ENCODE measurements at regions not wholly inside any gene's neighbourhood (a gene's known extent, or its start where the extent isn't known, plus 50 kb on each side); places are given as distances from the start of the nearest gene placed in this dataset.
"Not testable (repeated sequence)": the region's sequence is repeated elsewhere in the genome, so short reads cannot be mapped to it uniquely, and the experiment has no call there.

DNA sequence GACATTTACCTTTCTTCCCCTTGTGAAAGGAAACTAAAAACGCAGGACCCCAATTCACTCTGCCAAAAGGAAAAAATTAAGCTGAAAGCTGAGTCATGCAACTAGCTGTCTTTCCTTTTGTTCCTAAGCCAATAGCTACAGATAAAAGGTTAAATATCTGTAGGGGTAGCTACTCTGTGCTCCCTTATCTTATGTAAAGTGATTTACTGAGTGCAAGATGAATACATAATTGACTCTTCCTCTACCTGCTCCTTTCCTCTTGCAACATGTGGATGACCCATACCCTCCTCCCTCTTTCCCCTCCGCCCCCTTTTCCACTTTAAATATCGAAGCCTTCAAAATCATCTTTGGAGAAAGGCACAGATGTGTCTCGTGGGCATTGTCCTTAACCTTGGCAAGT lies 68.0 kb upstream of the ZNF157 start:
- H3K36me3 ChIP-seq (ENCODE audit: insufficient read depth, low read length) = no peaks in the 10 kb centered on the region
- H3K4me2 ChIP-seq (ENCODE audit: insufficient read depth, low read length) = no peak overlapping the region
- H3K4me1 ChIP-seq (ENCODE audit: insufficient read depth, low read length) = no peaks in the 10 kb centered on the region
- no peak overlapping the region for H3K27ac ChIP-seq (ENCODE audit: low read length)
- no peaks in the 10 kb centered on the region for H3K79me2 ChIP-seq (ENCODE audit: insufficient read depth, low read length)
- no peak for DNase-seq
- H3K4me3 ChIP-seq (ENCODE audit: low read depth in 1 of 2, low read length in 2 of 2) = no peak overlapping the region
- H3K9ac ChIP-seq (ENCODE audit: low read depth, low read length) = no peak overlapping the region
- no peaks in the 10 kb centered on the region for H3K27me3 ChIP-seq (ENCODE audit: insufficient read depth, low read length, poor library complexity)
- TF ChIP-seq EZH2 (IDR thresholded peaks at IDR 0.05; ENCODE audit: borderline replicate concordance, low read depth, low read length, severe bottlenecking) = no peak
- TF ChIP-seq, protein P1, sequence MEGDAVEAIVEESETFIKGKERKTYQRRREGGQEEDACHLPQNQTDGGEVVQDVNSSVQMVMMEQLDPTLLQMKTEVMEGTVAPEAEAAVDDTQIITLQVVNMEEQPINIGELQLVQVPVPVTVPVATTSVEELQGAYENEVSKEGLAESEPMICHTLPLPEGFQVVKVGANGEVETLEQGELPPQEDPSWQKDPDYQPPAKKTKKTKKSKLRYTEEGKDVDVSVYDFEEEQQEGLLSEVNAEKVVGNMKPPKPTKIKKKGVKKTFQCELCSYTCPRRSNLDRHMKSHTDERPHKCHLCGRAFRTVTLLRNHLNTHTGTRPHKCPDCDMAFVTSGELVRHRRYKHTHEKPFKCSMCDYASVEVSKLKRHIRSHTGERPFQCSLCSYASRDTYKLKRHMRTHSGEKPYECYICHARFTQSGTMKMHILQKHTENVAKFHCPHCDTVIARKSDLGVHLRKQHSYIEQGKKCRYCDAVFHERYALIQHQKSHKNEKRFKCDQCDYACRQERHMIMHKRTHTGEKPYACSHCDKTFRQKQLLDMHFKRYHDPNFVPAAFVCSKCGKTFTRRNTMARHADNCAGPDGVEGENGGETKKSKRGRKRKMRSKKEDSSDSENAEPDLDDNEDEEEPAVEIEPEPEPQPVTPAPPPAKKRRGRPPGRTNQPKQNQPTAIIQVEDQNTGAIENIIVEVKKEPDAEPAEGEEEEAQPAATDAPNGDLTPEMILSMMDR (IDR thresholded peaks at IDR 0.05; ENCODE audit: borderline replicate concordance, extremely low read depth, low read length, poor library complexity, severe bottlenecking) = no peak
- H4K20me1 ChIP-seq (ENCODE audit: insufficient read depth, low read length) = no peaks in the 10 kb centered on the region
- no peak overlapping the region for H2AFZ ChIP-seq (ENCODE audit: low read depth, low read length)
- no peak for ATAC-seq (ENCODE audit: insufficient read depth, low read depth)
- no peaks in the 10 kb centered on the region for H3K9me3 ChIP-seq (ENCODE audit: insufficient read depth, low read length, severe bottlenecking)

- H3K79me2 ChIP-seq (ENCODE audit: insufficient read depth, low read length); H3K4me1 ChIP-seq (ENCODE audit: insufficient read depth, low read length); H3K27me3 ChIP-seq (ENCODE audit: insufficient read depth, low read length, poor library complexity); H3K9me3 ChIP-seq (ENCODE audit: insufficient read depth, low read length, severe bottlenecking); H3K4me3 ChIP-seq (ENCODE audit: low read depth in 1 of 2, low read length in 2 of 2); H3K36me3 ChIP-seq (ENCODE audit: insufficient read depth, low read length); H4K20me1 ChIP-seq (ENCODE audit: insufficient read depth, low read length); ATAC-seq (ENCODE audit: insufficient read depth, low read depth); H3K4me2 ChIP-seq (ENCODE audit: insufficient read depth, low read length); H3K9ac ChIP-seq (ENCODE audit: low read depth, low read length); H2AFZ ChIP-seq (ENCODE audit: low read depth, low read length); H3K27ac ChIP-seq (ENCODE audit: low read length); DNase-seq: not testable (repeated sequence)
Measured at GRCh38 chrX:47306471-47307023, 63.8 kb upstream of the ZNF157 start.

DNA sequence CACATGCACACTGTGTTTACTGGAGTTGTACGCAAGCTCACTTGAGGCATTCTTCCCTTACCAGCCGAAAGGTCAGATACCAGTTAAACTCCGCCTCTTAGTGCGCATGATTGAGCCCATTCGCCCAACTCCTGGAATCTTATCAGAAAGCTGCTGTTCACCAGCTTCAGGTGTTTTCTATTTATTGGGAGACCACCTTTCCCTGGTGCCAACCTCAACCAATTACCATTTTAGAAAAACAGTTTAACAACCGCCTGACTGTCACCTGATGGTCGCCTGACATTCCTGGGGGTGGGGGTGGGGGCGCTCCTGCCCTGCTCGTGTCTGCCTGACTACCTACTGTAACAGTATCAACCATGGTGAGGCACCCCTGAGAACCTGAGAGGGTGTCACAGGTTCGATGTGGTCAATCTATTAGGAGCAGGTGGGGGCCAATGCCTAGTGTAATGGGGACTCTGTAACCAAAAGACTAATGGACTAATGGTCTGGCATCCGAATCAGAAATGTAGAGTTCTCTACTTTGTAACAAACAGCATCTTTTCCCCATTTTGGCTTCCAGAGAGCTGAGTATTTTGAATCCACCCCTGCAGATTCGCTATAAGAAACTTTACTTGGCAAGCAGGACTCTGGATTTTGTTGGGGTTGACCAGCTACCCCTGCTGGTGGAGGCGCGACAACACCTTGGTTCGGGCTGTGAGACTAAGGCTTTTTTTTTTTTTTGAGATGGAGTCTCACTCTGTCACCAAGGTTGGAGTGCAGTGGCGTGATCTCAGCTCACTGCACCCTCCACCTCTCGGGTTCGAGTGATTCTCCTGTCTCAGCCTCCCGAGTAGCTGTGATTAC lies 58.2 kb upstream of the ZNF157 start:
- Histone ChIP-seq H3K4me1 (ENCODE audit: insufficient read depth, low read length) (no peaks in the 10 kb centered on the region), H3K27ac (ENCODE audit: low read length) (no peak overlapping the region), H3K27me3 (ENCODE audit: insufficient read depth, low read length, poor library complexity) (no peaks in the 10 kb centered on the region), H3K9ac (ENCODE audit: low read depth, low read length) (no peak overlapping the region), H2AFZ (ENCODE audit: low read depth, low read length) (no peak overlapping the region), H3K9me3 (ENCODE audit: insufficient read depth, low read length, severe bottlenecking) (no peaks in the 10 kb centered on the region), H3K36me3 (ENCODE audit: insufficient read depth, low read length) (no peaks in the 10 kb centered on the region), H3K4me3 (ENCODE audit: low read depth in 1 of 2, low read length in 2 of 2) (no peak overlapping the region), H3K4me2 (ENCODE audit: insufficient read depth, low read length) (no peak overlapping the region), H4K20me1 (ENCODE audit: insufficient read depth, low read length) (no peaks in the 10 kb centered on the region), H3K79me2 (ENCODE audit: insufficient read depth, low read length) (no peaks in the 10 kb centered on the region)
- ATAC-seq (ENCODE audit: insufficient read depth, low read depth) = no peak
- DNase-seq = peak; percentile 4
- TF ChIP-seq, protein P1 (IDR thresholded peaks at IDR 0.05; ENCODE audit: borderline replicate concordance, extremely low read depth, low read length, poor library complexity, severe bottlenecking) = peak; percentile 28
- no peak for TF ChIP-seq EZH2 (IDR thresholded peaks at IDR 0.05; ENCODE audit: borderline replicate concordance, low read depth, low read length, severe bottlenecking)

DNA sequence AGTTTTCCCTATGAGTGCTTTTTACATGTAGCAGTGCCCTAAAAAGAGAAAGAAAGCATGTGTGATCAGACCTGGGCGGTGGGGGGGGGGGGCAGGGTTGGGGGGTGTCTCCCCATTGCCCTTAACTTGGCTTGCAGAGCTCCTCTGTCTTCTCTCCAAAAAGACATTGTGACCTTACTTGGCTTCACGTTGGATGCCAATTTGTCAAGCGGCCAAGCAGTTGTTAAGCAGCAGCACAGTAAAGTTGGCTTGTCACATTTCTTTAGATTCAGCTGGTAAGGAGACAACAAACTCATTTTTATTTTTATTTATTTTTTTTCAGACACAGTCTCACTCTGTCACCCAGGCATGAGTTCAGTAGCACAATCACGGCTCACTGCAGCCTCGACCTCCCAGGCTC lies 57.3 kb upstream of the ZNF157 start:
- H3K36me3 ChIP-seq (ENCODE audit: insufficient read depth, low read length) = no peaks in the 10 kb centered on the region
- no peak overlapping the region for H3K27ac ChIP-seq (ENCODE audit: low read length)
- TF ChIP-seq, protein P1 (IDR thresholded peaks at IDR 0.05; ENCODE audit: borderline replicate concordance, extremely low read depth, low read length, poor library complexity, severe bottlenecking) = no peak
- no peak for TF ChIP-seq EZH2 (IDR thresholded peaks at IDR 0.05; ENCODE audit: borderline replicate concordance, low read depth, low read length, severe bottlenecking)
- no peaks in the 10 kb centered on the region for H3K79me2 ChIP-seq (ENCODE audit: insufficient read depth, low read length)
- H3K27me3 ChIP-seq (ENCODE audit: insufficient read depth, low read length, poor library complexity) = no peaks in the 10 kb centered on the region
- no peaks in the 10 kb centered on the region for H3K4me1 ChIP-seq (ENCODE audit: insufficient read depth, low read length)
- no peak overlapping the region for H2AFZ ChIP-seq (ENCODE audit: low read depth, low read length)
- DNase-seq (no peak), ATAC-seq (ENCODE audit: insufficient read depth, low read depth) (no peak)
- H3K4me2 ChIP-seq (ENCODE audit: insufficient read depth, low read length) = no peak overlapping the region
- H3K9me3 ChIP-seq (ENCODE audit: insufficient read depth, low read length, severe bottlenecking) = no peaks in the 10 kb centered on the region
- H4K20me1 ChIP-seq (ENCODE audit: insufficient read depth, low read length) = no peaks in the 10 kb centered on the region
- H3K4me3 ChIP-seq (ENCODE audit: low read depth in 1 of 2, low read length in 2 of 2) = no peak overlapping the region
- no peak overlapping the region for H3K9ac ChIP-seq (ENCODE audit: low read depth, low read length)

Measured in DND-41 (cell line).